OCI-LY1 (cell line): ENCODE measurements at regions not wholly inside any gene's neighbourhood (a gene's known extent, or its start where the extent isn't known, plus 50 kb on each side); places are given as distances from the start of the nearest gene placed in this dataset.
"Not testable (repeated sequence)": the region's sequence is repeated elsewhere in the genome, so short reads cannot be mapped to it uniquely, and the experiment has no call there.

ENCODE experiments used
- H2AFZ ChIP-seq: fragments of 200-600 bp; sonication (generic), shearing (Covaris generic); 2 replicates; pipeline ENCODE4 v1.6.0; 2014; ENCODE audit warnings: antibody characterized with exemption, mild to moderate bottlenecking, low read length
- H3F3A ChIP-seq: fragments of 200-600 bp; sonication (generic), shearing (Covaris generic); 2 replicates; pipeline ENCODE4 v1.6.0; 2014; ENCODE audit warnings: mild to moderate bottlenecking, antibody characterized with exemption, low read length, moderate library complexity; ENCODE audit not compliant: insufficient read depth
- H3K27ac ChIP-seq: fragments of 200-600 bp; sonication (generic); 2 replicates; pipeline ENCODE4 v1.5.1; 2014; ENCODE audit warnings: low read length, mixed run types, mild to moderate bottlenecking, low read depth; ENCODE audit not compliant: poor library complexity, severe bottlenecking
- H3K27me3 ChIP-seq: fragments of 200-600 bp; sonication (generic); 2 replicates; pipeline ENCODE4 v1.6.0; 2014; ENCODE audit warnings: antibody characterized with exemption, mild to moderate bottlenecking, low read length, moderate library complexity; ENCODE audit not compliant: insufficient read depth
- H3K36me3 ChIP-seq: fragments of 200-600 bp; sonication (generic); 2 replicates; pipeline ENCODE4 v1.6.1; 2014; ENCODE audit warnings: mild to moderate bottlenecking, antibody characterized with exemption, low read length, moderate library complexity, mixed read lengths; ENCODE audit not compliant: insufficient read depth
- H3K4me1 ChIP-seq: fragments of 200-600 bp; sonication (generic); 2 replicates; pipeline ENCODE4 v1.5.1; 2014; ENCODE audit warnings: mild to moderate bottlenecking, low read length, moderate library complexity; ENCODE audit not compliant: insufficient read depth, severe bottlenecking
- H3K4me2 ChIP-seq: fragments of 200-600 bp; sonication (generic), shearing (Covaris generic); 2 replicates; pipeline ENCODE4 v1.6.1; 2014; ENCODE audit warnings: low read length
- H3K4me3 ChIP-seq: fragments of 200-600 bp; sonication (generic); 2 replicates; pipeline ENCODE4 v1.5.1; 2014; ENCODE audit warnings: low read length, low read depth, mild to moderate bottlenecking, mixed read lengths; ENCODE audit not compliant: poor library complexity, severe bottlenecking
- H3K79me2 ChIP-seq: fragments of 200-600 bp; shearing (Covaris generic); 2 replicates; pipeline ENCODE4 v1.6.1; 2016; ENCODE audit warnings: mixed run types, low read length, mixed read lengths; ENCODE audit not compliant: insufficient read depth
- H3K9ac ChIP-seq: fragments of 200-600 bp; sonication (generic), shearing (Covaris generic); 2 replicates; pipeline ENCODE4 v1.6.1; 2014; ENCODE audit warnings: mild to moderate bottlenecking, low read length, mixed read lengths
- H3K9me2 ChIP-seq: fragments of 200-600 bp; sonication (generic), shearing (Covaris generic); 2 replicates; pipeline ENCODE4 v1.6.1; 2014; ENCODE audit warnings: low read depth, mild to moderate bottlenecking, low read length, mixed read lengths
- H3K9me3 ChIP-seq: fragments of 200-600 bp; shearing (Covaris generic); 2 replicates; pipeline ENCODE4 v1.6.1; 2014; ENCODE audit warnings: low read length, mixed read lengths
- H4K20me1 ChIP-seq: fragments of 200-600 bp; sonication (generic), shearing (Covaris generic); 2 replicates; pipeline ENCODE4 v1.6.0; 2016; ENCODE audit warnings: mild to moderate bottlenecking, low read length; ENCODE audit not compliant: insufficient read depth
- EZH2 ChIP-seq: fragments of 200-600 bp; sonication (generic), shearing (Covaris generic); IDR thresholded peaks from 2 replicates; pipeline ENCODE4 v1.8.0; 2017; ENCODE audit warnings: borderline replicate concordance, mixed run types, mild to moderate bottlenecking, antibody characterized with exemption, low read length, moderate library complexity, mixed read lengths
- TF ChIP-seq, protein P1 (sequence below): fragments of 200-600 bp; sonication (generic), shearing (Covaris generic); IDR thresholded peaks from 2 replicates; pipeline ENCODE4 v1.5.1; 2017; ENCODE audit warnings: mild to moderate bottlenecking, antibody characterized with exemption, low read length, moderate library complexity, mixed read lengths

- Histone ChIP-seq H3F3A (no peaks in the 10 kb centered on the region), H3K27ac (no peak overlapping the region), H3K4me2 (no peak overlapping the region), H3K9me2 (no peaks in the 10 kb centered on the region), H3K9me3 (no peaks in the 10 kb centered on the region), H3K9ac (no peak overlapping the region), H3K79me2 (no peaks in the 10 kb centered on the region), H3K4me3 (no peak overlapping the region), H3K4me1 (no peaks in the 10 kb centered on the region), H3K36me3 (no peaks in the 10 kb centered on the region), H2AFZ (no peak overlapping the region), H3K27me3 (no peaks in the 10 kb centered on the region), H4K20me1 (no peaks in the 10 kb centered on the region)
- TF ChIP-seq EZH2, result no peak
- TF ChIP-seq, protein P1, sequence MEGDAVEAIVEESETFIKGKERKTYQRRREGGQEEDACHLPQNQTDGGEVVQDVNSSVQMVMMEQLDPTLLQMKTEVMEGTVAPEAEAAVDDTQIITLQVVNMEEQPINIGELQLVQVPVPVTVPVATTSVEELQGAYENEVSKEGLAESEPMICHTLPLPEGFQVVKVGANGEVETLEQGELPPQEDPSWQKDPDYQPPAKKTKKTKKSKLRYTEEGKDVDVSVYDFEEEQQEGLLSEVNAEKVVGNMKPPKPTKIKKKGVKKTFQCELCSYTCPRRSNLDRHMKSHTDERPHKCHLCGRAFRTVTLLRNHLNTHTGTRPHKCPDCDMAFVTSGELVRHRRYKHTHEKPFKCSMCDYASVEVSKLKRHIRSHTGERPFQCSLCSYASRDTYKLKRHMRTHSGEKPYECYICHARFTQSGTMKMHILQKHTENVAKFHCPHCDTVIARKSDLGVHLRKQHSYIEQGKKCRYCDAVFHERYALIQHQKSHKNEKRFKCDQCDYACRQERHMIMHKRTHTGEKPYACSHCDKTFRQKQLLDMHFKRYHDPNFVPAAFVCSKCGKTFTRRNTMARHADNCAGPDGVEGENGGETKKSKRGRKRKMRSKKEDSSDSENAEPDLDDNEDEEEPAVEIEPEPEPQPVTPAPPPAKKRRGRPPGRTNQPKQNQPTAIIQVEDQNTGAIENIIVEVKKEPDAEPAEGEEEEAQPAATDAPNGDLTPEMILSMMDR, result no peak
Observed at GRCh38 chr17:12195418-12195817, 174.7 kb downstream of the MAP2K4 start.

DNA sequence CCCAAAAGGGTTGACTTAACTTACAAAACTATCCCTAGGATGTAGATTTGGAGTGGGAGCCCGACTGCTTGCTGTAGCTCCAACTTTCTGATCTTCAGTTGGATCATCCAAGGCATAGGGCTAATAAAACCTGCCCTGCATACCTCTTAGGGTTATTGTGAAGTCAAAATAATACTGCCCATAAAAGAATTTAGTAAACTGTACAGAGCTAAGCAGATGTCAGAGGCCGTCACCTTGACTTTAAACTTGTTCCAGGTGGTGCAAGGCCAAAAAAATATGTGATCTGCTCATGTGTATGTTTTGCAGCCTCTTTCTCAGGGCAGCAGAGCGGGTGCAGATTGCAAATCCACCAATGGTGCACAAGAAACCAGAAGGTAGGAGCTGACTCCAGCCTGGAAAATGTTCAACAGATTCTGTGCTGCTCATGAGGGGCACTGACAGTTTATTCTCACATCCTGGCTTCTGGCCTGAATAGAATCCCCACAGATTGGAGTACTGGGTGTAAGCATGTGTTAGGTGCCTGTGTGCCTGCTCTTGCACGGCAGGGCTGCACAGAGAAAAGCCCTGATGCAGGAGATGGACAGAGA lies 180.7 kb downstream of the MAP2K4 start:
- H3K79me2 ChIP-seq, result no peaks in the 10 kb centered on the region
- no peaks in the 10 kb centered on the region for H3F3A ChIP-seq
- no peak for TF ChIP-seq EZH2
- TF ChIP-seq, protein P1, result no peak
- H3K27ac ChIP-seq, result no peak overlapping the region
- H3K36me3 ChIP-seq, result no peaks in the 10 kb centered on the region
- H3K9me3 ChIP-seq, result no peaks in the 10 kb centered on the region
- no peaks in the 10 kb centered on the region for H4K20me1 ChIP-seq
- no peak overlapping the region for H2AFZ ChIP-seq
- no peak overlapping the region for H3K9ac ChIP-seq
- H3K27me3 ChIP-seq, result no peaks in the 10 kb centered on the region
- no peaks in the 10 kb centered on the region for H3K9me2 ChIP-seq
- no peak overlapping the region for H3K4me2 ChIP-seq
- no peaks in the 10 kb centered on the region for H3K4me1 ChIP-seq
- no peak overlapping the region for H3K4me3 ChIP-seq

DNA sequence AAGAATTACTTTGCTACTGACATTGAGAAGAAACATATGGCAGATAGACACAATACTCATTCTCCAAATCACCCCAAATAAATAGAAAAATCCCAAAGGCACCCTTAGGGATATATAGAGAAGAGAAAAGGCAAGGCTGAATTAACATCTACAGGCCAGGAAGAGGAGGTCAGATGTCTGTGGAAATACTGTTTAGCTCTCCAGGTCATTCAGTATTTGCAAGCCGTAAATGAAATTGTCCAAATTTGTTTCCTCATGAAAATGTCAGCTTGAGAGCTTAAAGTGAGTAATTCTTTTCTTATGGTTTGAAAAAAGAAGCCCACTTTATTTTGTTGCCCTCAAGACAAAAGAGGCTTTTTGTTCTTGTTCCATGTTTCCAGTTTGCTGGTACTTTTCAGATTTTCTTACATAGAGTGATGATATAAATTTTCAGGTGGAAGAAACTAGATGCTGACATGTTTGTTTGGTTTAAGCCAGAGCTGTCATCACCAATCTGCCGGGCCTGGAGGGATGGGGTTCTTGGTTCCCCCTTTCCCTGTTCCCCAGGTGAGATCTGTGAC lies 189.0 kb downstream of the MAP2K4 start:
- Histone ChIP-seq H3K4me3 (no peak overlapping the region), H3F3A (no peaks in the 10 kb centered on the region), H4K20me1 (no peaks in the 10 kb centered on the region), H3K4me1 (no peaks in the 10 kb centered on the region), H3K9ac (no peak overlapping the region), H3K9me3 (no peaks in the 10 kb centered on the region), H3K4me2 (no peak overlapping the region), H3K79me2 (no peaks in the 10 kb centered on the region), H2AFZ (no peak overlapping the region), H3K9me2 (no peaks in the 10 kb centered on the region), H3K27ac (no peak overlapping the region), H3K27me3 (no peaks in the 10 kb centered on the region), H3K36me3 (no peaks in the 10 kb centered on the region)
- TF ChIP-seq, protein P1, result no peak
- TF ChIP-seq EZH2, result no peak

GRCh38 chr17:12220714-12221439 lies 200.2 kb downstream of the MAP2K4 start:
- H3K4me1 ChIP-seq, H3K9me3 ChIP-seq, H3K27me3 ChIP-seq, H3K9ac ChIP-seq, H3F3A ChIP-seq, H3K4me3 ChIP-seq, H2AFZ ChIP-seq, H3K4me2 ChIP-seq, H3K27ac ChIP-seq, H4K20me1 ChIP-seq, H3K79me2 ChIP-seq, H3K36me3 ChIP-seq, H3K9me2 ChIP-seq: not testable (repeated sequence)
